ENCODE measurements at regions not wholly inside any gene's neighbourhood (a gene's known extent, or its start where the extent isn't known, plus 50 kb on each side); places are given as distances from the start of the nearest gene placed in this dataset.

- H3K27ac ChIP-seq = no peak overlapping the region
- TF ChIP-seq CTCF (IDR thresholded peaks at IDR 0.05) (no peak), ZFX (IDR thresholded peaks at IDR 0.05; ENCODE audit: borderline replicate concordance) (no peak)
Observed at GRCh38 chrX:146346102-146346501, 463.5 kb upstream of the CXorf51B start.

- no peak overlapping the region for H3K27ac ChIP-seq
- TF ChIP-seq ZFX (IDR thresholded peaks at IDR 0.05; ENCODE audit: borderline replicate concordance) (no peak), CTCF (IDR thresholded peaks at IDR 0.05) (no peak)
Observed at GRCh38 chrX:146351620-146352019, 458.0 kb upstream of the CXorf51B start.

GRCh38 chrX:146355440-146355839, 454.1 kb upstream of the CXorf51B start:
- TF ChIP-seq CTCF (IDR thresholded peaks at IDR 0.05) (no peak), ZFX (IDR thresholded peaks at IDR 0.05; ENCODE audit: borderline replicate concordance) (no peak)
- no peak overlapping the region for H3K27ac ChIP-seq

- TF ChIP-seq ZFX (IDR thresholded peaks at IDR 0.05; ENCODE audit: borderline replicate concordance) (no peak), CTCF (IDR thresholded peaks at IDR 0.05) (no peak)
Observed at GRCh38 chrX:146363919-146364318, 445.7 kb upstream of the CXorf51B start.

GRCh38 chrX:146385529-146385928, 424.0 kb upstream of the CXorf51B start:
- TF ChIP-seq ZFX (IDR thresholded peaks at IDR 0.05; ENCODE audit: borderline replicate concordance) (no peak), CTCF (IDR thresholded peaks at IDR 0.05) (no peak)
- no peak overlapping the region for H3K27ac ChIP-seq

More at GRCh38 chrX:146363919-146364318, 445.7 kb upstream of the CXorf51B start:
- H3K27ac ChIP-seq = no peak overlapping the region

- no peak overlapping the region for H3K27ac ChIP-seq
- TF ChIP-seq CTCF (IDR thresholded peaks at IDR 0.05) (no peak; the same call in 1 of the 2 replicates), ZFX (IDR thresholded peaks at IDR 0.05; ENCODE audit: borderline replicate concordance) (no peak)
Observed at GRCh38 chrX:146396409-146396808, 413.2 kb upstream of the CXorf51B start.

- TF ChIP-seq CTCF (IDR thresholded peaks at IDR 0.05) (no peak), ZFX (IDR thresholded peaks at IDR 0.05; ENCODE audit: borderline replicate concordance) (no peak)
- no peak overlapping the region for H3K27ac ChIP-seq
Observed at GRCh38 chrX:146409528-146409927, 400.0 kb upstream of the CXorf51B start.
